Neural cell (in vitro differentiated cells): ENCODE measurements at regions not wholly inside any gene's neighbourhood (a gene's known extent, or its start where the extent isn't known, plus 50 kb on each side); places are given as distances from the start of the nearest gene placed in this dataset.

ENCODE experiments used
- MXI1 ChIP-seq: fragments of 450-650 bp; conservative IDR thresholded peaks from 2 replicates; pipeline ENCODE4 v1.6.1; 2014; ENCODE audit warnings: antibody characterized with exemption, mild to moderate bottlenecking; ENCODE audit not compliant: poor library complexity, severe bottlenecking
- RAD21 ChIP-seq: fragments of 450-650 bp; conservative IDR thresholded peaks from 2 replicates; pipeline ENCODE4 v1.6.1; 2014; ENCODE audit warnings: antibody characterized with exemption, mild to moderate bottlenecking, moderate library complexity

DNA sequence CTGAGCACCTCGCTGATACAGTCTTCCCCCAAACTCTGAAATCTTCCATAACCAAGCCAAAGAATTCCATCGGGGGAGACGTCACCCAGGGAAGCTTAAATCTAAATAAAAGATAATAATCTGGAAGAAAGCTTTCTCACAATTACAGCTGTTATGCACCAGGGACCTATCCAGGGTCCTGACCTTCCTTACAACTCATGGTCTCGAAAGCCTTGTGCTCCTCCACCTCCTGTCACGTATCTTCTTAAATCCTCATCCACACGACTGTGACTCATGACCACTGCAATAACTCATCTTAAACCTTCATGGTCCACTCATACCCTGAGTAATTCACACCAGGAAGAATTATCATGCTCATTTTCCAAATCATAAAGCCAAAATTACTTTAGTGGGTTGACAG, 166.8 kb upstream of the FRG1 start:
- TF ChIP-seq RAD21 = no peak
- TF ChIP-seq MXI1 = no peak
